Thyroid gland (tissue), 4 donors: ENCODE measurements at regions not wholly inside any gene's neighbourhood (a gene's known extent, or its start where the extent isn't known, plus 50 kb on each side); places are given as distances from the start of the nearest gene placed in this dataset.
"Not testable (repeated sequence)": the region's sequence is repeated elsewhere in the genome, so short reads cannot be mapped to it uniquely, and the experiment has no call there.

ENCODE experiments used
- DNase-seq, 2 donors: peaks; one replicate each; pipeline ENCODE4 v3.0.0-alpha.2; 2019
- H3K27ac ChIP-seq, 3 donors: fragments of 200-600 bp; sonication (generic); 1 replicate in 2 of 3; 2 replicates in 1 of 3; pipeline ENCODE4 v1.5.1; 2016 to 2019; ENCODE audit warnings: mild to moderate bottlenecking in 1 of 3, moderate library complexity in 1 of 3
- H3K27me3 ChIP-seq: fragments of 200-600 bp; sonication (generic); one replicate; pipeline ENCODE4 v1.5.1; 2019
- H3K36me3 ChIP-seq, 2 donors: fragments of 200-600 bp; sonication (generic); one replicate each; pipeline ENCODE4 v1.5.1; 2016 to 2019
- H3K4me1 ChIP-seq, 2 donors: fragments of 200-600 bp; sonication (generic); one replicate each; pipeline ENCODE4 v1.5.1; 2017 to 2019
- H3K4me3 ChIP-seq, 3 donors: fragments of 200-600 bp; sonication (generic); replicated peaks in 1 of 3; 1 replicate in 2 of 3; 2 replicates in 1 of 3; pipeline ENCODE4 v1.5.1; 2016; ENCODE audit warnings: mild to moderate bottlenecking in 1 of 3
- H3K9me3 ChIP-seq: fragments of 200-600 bp; sonication (generic); one replicate; pipeline ENCODE4 v1.5.1; 2017
- POLR2A ChIP-seq, 2 donors: fragments of 450-650 bp; IDR thresholded peaks; one replicate each; pipeline ENCODE4 v1.6.1; 2017; ENCODE audit warnings: antibody characterized with exemption in 2 of 2, mild to moderate bottlenecking in 2 of 2, moderate library complexity in 1 of 2
- WGBS, 2 donors: methylation state at CpG; one replicate each; pipeline ENCODE4 v1.1.5; 2017; 5-methylcytosine and 5-hydroxymethylcytosine counted together
- intact Hi-C: fragments of 100-400 bp; cut with DNase I; formaldehyde crosslinking; loops from one replicate; pipeline ENCODE4 v1.15.1; 2023
- TF ChIP-seq, protein P1 (sequence below), 6 experiments: fragments of 200-600 bp in 3 of 6; fragments of 450-650 bp in 3 of 6; sonication (generic) in 3 of 6; IDR thresholded peaks; one replicate each; pipeline ENCODE4 v1.5.1; 2016 to 2019; ENCODE audit warnings: antibody characterized with exemption in 6 of 6, mild to moderate bottlenecking in 2 of 6, inconsistent platforms in 1 of 6, moderate library complexity in 1 of 6

DNA sequence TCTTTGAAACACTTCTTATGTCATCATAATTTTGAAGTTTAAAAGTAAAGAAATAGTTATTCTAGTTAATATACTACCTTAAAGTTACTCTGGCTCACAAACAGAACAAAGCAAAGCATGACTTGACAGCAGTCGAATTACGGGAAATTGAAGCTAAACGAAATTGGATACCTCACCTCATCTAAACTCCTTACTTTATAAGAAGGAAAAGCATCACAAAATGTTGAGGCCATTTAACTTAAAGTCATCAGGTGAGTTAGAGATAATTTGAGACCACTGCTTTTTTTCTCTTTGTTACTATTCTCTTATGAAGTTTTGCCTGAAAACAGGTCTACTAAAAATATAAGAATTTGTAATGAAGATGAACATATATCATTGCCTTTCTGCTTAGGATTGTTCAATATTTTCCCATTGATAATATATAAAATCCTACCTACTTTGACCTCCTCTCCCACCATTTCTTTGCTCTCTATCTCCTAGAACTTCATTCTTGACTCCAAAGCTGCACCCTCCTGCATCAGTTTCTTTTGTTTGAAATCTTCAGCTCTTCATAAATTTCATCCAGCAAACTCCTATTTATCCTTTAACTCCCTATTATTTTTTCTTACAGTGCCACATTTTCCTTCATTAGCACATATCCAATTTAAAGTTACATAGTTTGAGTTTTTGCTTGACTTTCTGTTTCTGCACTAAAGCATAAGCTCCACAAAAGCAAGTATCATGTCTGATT is 510.7 kb upstream of the ZNF337 start:
- TF ChIP-seq POLR2A (IDR thresholded peaks at IDR 0.05), result no peak
- TF ChIP-seq, protein P1, sequence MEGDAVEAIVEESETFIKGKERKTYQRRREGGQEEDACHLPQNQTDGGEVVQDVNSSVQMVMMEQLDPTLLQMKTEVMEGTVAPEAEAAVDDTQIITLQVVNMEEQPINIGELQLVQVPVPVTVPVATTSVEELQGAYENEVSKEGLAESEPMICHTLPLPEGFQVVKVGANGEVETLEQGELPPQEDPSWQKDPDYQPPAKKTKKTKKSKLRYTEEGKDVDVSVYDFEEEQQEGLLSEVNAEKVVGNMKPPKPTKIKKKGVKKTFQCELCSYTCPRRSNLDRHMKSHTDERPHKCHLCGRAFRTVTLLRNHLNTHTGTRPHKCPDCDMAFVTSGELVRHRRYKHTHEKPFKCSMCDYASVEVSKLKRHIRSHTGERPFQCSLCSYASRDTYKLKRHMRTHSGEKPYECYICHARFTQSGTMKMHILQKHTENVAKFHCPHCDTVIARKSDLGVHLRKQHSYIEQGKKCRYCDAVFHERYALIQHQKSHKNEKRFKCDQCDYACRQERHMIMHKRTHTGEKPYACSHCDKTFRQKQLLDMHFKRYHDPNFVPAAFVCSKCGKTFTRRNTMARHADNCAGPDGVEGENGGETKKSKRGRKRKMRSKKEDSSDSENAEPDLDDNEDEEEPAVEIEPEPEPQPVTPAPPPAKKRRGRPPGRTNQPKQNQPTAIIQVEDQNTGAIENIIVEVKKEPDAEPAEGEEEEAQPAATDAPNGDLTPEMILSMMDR (IDR thresholded peaks at IDR 0.05), result no peak
- DNase-seq, result no peak
- Histone ChIP-seq H3K4me1 (peaks cover 9 to 17% of the 10 kb centered on the region in 2 donors), H3K27me3 (peaks cover 18% of the 10 kb centered on the region), H3K9me3 (no peaks in the 10 kb centered on the region), H3K27ac (no peak overlapping the region), H3K4me3 (no peak overlapping the region), H3K36me3 (no peaks in the 10 kb centered on the region)
- intact Hi-C loops, result no loop called here
- 61 to 66% methylated on average over 3 of the region's 3 CpGs for WGBS, 2 donors

DNA sequence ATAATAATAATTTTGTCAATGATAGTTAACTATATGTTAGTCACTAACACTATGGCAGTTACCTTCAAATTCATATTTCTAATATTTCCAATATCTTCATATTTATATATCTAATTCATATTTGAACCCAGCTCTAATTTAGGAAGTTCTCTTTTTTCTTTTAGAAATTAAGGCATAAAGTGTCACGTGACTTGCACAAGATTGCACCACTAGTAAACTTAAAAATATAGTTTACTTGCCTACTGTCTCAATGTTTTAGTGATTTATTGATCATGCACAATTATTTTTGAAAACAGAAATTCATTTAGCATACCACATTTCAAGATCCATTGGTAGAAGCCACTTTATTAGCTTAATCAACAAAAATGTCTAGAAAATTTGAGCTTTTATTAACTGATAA is 508.7 kb upstream of the ZNF337 start:
- WGBS, 2 donors, result 25 to 80% methylated on average over 1 of the region's 1 CpG

DNA sequence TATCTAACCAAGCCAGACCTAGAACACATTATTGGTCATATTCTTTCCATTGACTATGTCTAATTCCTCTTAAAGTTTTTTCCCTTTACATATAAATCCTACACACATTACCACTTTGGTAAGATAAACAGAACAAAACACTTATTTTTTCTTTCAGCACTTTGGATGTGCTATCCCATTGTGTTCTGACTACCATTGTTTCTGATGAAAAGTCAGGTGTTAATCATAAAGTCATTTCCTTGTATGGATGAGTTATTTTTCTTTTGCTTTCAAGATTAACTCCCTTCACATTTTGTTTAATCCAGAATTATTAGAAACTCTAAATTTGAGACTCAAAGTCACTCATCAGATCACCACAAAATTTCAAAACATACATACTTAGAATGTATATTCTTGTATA is 504.4 kb upstream of the ZNF337 start:
- H3K27ac ChIP-seq, intact Hi-C loops, H3K36me3 ChIP-seq, H3K27me3 ChIP-seq, H3K4me3 ChIP-seq, H3K4me1 ChIP-seq, H3K9me3 ChIP-seq, DNase-seq: not testable (repeated sequence)

More for the DNA sequence above, 508.7 kb upstream of the ZNF337 start:
- no peak for DNase-seq
- intact Hi-C loops, result no loop called here
- Histone ChIP-seq H3K9me3 (no peaks in the 10 kb centered on the region), H3K4me1 (peaks cover 9 to 17% of the 10 kb centered on the region in 2 donors), H3K36me3 (no peaks in the 10 kb centered on the region), H3K27me3 (peaks cover 18% of the 10 kb centered on the region), H3K27ac (no peak overlapping the region), H3K4me3 (no peak overlapping the region)
- no peak for TF ChIP-seq POLR2A (IDR thresholded peaks at IDR 0.05)
- TF ChIP-seq, protein P1 (IDR thresholded peaks at IDR 0.05), result no peak

DNA sequence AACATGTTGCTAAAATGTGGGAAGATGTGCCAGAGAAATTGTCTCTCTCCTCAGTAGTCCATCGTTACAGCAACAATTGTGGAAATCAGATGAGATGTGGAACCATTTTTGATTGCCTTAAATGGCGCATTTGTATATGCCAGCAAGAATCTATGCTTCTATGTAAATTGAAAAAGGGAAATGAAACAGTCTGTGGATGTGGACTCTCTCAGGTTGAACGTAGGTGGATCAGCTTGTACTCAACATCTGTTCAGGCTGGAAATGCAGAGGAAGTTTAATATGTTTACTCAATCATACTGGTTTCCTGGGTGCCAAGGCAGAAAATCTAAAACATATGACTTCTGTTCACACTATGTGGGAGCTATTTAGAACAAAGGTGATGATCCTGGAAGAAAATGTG is 490.7 kb upstream of the ZNF337 start:
- H3K4me3 ChIP-seq, H3K9me3 ChIP-seq, H3K4me1 ChIP-seq, H3K36me3 ChIP-seq, DNase-seq, intact Hi-C loops, H3K27ac ChIP-seq, H3K27me3 ChIP-seq: not testable (repeated sequence)
- WGBS, 2 donors, result 83 to 85% methylated on average over 3 of the region's 3 CpGs

DNA sequence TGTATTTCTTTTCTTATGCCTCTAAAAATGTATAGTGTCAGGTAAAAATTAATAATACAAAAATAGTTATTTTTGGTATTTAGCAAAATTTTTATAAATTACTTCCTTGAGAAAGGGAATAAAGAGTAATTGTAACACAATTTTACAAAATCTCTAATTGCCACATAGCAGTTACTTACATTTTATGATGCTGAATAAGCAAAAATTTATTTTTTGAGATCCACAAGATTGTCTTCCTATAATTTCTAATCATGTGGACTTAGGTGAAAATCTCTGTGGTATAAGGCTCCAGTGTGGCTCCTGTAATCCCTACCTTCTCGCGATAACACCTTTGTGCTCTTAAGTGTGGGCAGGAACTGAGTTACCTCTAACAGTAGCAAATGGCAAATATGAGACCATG is 487.1 kb upstream of the ZNF337 start:
- H3K27ac ChIP-seq, H3K36me3 ChIP-seq, H3K4me1 ChIP-seq, DNase-seq, H3K4me3 ChIP-seq, intact Hi-C loops, H3K9me3 ChIP-seq, H3K27me3 ChIP-seq: not testable (repeated sequence)
- 95 to 97% methylated on average over 2 of the region's 2 CpGs for WGBS, 2 donors

DNA sequence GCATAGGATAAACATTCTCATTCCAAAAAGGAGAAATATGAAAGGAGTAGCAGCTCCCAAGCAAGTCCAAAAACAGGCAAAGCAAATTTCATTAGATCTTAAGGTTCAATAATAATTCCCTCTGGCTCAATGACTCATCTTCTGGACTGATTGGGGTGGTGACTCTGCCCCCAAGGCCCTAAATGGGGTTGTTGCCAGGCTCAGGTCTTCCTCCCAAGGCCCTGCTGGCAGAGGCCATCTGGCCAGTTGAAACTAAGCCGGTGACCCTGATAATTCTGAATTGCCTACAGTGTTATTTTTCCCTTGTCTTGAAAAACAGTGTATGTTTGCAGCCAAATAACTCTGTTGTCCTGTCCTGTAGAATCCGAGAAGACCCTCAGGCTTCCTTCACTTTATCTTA is 484.7 kb upstream of the ZNF337 start:
- intact Hi-C loops, H3K9me3 ChIP-seq, H3K36me3 ChIP-seq, H3K4me3 ChIP-seq, H3K27me3 ChIP-seq, H3K4me1 ChIP-seq, DNase-seq, H3K27ac ChIP-seq: not testable (repeated sequence)
- 75 to 86% methylated on average over 2 of the region's 2 CpGs for WGBS, 2 donors

DNA sequence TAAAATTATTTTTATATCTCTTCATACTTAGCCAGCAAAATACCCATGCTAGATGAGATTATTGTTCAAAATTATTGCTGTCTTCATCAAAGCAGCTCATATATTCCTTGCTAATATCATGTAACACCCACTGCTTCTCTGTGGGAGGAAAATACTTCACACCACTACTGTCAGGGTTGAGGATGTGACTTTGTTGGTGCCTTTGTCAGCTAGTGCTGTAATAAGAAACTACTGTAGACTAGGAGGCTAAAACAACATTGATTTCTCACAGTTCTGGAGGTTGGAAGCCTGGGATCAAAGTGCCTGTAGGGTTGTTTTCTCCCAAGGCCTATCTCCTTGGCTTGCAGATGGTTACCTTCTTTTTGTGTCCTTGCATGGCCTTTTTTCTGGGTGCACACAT is 475.2 kb upstream of the ZNF337 start:
- H3K36me3 ChIP-seq, H3K4me1 ChIP-seq, DNase-seq, intact Hi-C loops, H3K9me3 ChIP-seq, H3K27ac ChIP-seq, H3K4me3 ChIP-seq, H3K27me3 ChIP-seq: not testable (repeated sequence)

DNA sequence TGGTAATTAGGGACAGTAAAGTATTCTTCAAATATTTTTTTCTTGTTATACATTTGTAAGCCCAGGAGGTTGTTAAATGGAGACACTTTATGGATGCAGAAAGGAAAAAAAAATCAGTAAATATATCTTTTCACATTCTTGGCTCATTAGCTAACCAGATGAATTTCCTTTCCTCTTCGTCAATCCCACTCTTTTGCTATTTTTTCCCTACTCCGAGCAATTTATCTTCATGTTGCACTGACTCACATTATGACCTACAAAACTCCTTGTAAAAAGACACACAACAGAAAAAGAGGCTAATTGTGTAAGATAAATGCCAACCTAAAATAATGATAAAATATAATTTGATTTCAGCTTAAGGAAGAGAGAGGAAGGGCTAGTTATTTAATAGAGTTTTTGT is 472.9 kb upstream of the ZNF337 start:
- Histone ChIP-seq H3K27ac (no peak overlapping the region), H3K9me3 (no peaks in the 10 kb centered on the region), H3K4me3 (no peak overlapping the region), H3K36me3 (no peaks in the 10 kb centered on the region), H3K4me1 (no peaks in the 10 kb centered on the region), H3K27me3 (no peaks in the 10 kb centered on the region)
- no peak for DNase-seq
- no peak for TF ChIP-seq POLR2A (IDR thresholded peaks at IDR 0.05)
- TF ChIP-seq, protein P1 (IDR thresholded peaks at IDR 0.05), result no peak
- intact Hi-C loops, result no loop called here
- 80 to 81% methylated on average over 2 of the region's 2 CpGs for WGBS, 2 donors
